Neutrophil (primary cell): ENCODE measurements at regions not wholly inside any gene's neighbourhood (a gene's known extent, or its start where the extent isn't known, plus 50 kb on each side); places are given as distances from the start of the nearest gene placed in this dataset.

Experiments
- H3K27ac ChIP-seq: fragments of 200-600 bp; sonication (generic); 2 replicates; pipeline ENCODE4 v1.5.1; 2016; ENCODE audit warnings: mild to moderate bottlenecking, moderate library complexity
- H3K27me3 ChIP-seq: fragments of 200-600 bp; sonication (generic); 2 replicates; pipeline ENCODE4 v1.6.0; 2016; ENCODE audit warnings: mild to moderate bottlenecking
- H3K36me3 ChIP-seq: fragments of 200-600 bp; sonication (generic); 2 replicates; pipeline ENCODE4 v1.5.1; 2017
- H3K4me1 ChIP-seq, 2 experiments: fragments of 200-600 bp in 1 of 2; sonication (generic) in 1 of 2; 1 replicate in 1 of 2; 2 replicates in 1 of 2; pipeline versions ENCODE4 v1.5.1 to v1.6.1; 2013 to 2016; ENCODE audit warnings: low read depth in 1 of 2, low read length in 1 of 2, mild to moderate bottlenecking in 1 of 2, moderate library complexity in 1 of 2; ENCODE audit not compliant: control insufficient read depth in 1 of 2, insufficient read depth in 1 of 2
- H3K4me3 ChIP-seq, 2 experiments: fragments of 200-600 bp in 1 of 2; sonication (generic) in 1 of 2; 1 replicate in 1 of 2; 2 replicates in 1 of 2; pipeline ENCODE4 v1.5.1; 2013 to 2016; ENCODE audit warnings: low read depth in 1 of 2, low read length in 1 of 2, mild to moderate bottlenecking in 1 of 2, moderate library complexity in 1 of 2
- H3K9me3 ChIP-seq: fragments of 200-600 bp; sonication (generic); 2 replicates; pipeline ENCODE4 v1.5.1; 2016
- CTCF ChIP-seq: fragments of 200-600 bp; sonication (generic); IDR thresholded peaks from 2 replicates; pipeline ENCODE4 v1.5.1; 2016; ENCODE audit warnings: antibody characterized with exemption

GRCh38 chr12:77325511-77326236, 260.3 kb upstream of the E2F7 start:
- no peak overlapping the region for H3K27ac ChIP-seq
- peak overlapping the region in 1 of 2 experiments; percentile 55 for H3K4me3 ChIP-seq
- H3K36me3 ChIP-seq: no peaks in the 10 kb centered on the region
- peaks cover 0 to 17% of the 10 kb centered on the region in 2 experiments for H3K4me1 ChIP-seq
- H3K9me3 ChIP-seq: no peaks in the 10 kb centered on the region
- no peak for TF ChIP-seq CTCF
- H3K27me3 ChIP-seq: peaks cover 70% of the 10 kb centered on the region

- no peaks in the 10 kb centered on the region for H3K36me3 ChIP-seq
- no peaks in the 10 kb centered on the region for H3K9me3 ChIP-seq
- peaks cover 70% of the 10 kb centered on the region for H3K27me3 ChIP-seq
- no peak for TF ChIP-seq CTCF
- H3K27ac ChIP-seq: no peak overlapping the region
- H3K4me1 ChIP-seq: peaks cover 0 to 17% of the 10 kb centered on the region in 2 experiments
- H3K4me3 ChIP-seq: peak overlapping the region in 1 of 2 experiments; percentile 55
These were observed 259.5 kb upstream of the E2F7 start for GRCh38 chr12:77324763-77325468.

- H3K27me3 ChIP-seq: peaks cover 70% of the 10 kb centered on the region
- H3K4me3 ChIP-seq: peak overlapping the region in 1 of 2 experiments; percentile 55
- H3K4me1 ChIP-seq: peaks cover 0 to 17% of the 10 kb centered on the region in 2 experiments
- no peak for TF ChIP-seq CTCF
- no peaks in the 10 kb centered on the region for H3K9me3 ChIP-seq
- no peak overlapping the region for H3K27ac ChIP-seq
- no peaks in the 10 kb centered on the region for H3K36me3 ChIP-seq
These were observed 259.0 kb upstream of the E2F7 start for GRCh38 chr12:77324416-77324762.

- no peaks in the 10 kb centered on the region for H3K36me3 ChIP-seq
- peaks cover 65% of the 10 kb centered on the region for H3K27me3 ChIP-seq
- no peak overlapping the region for H3K4me3 ChIP-seq
- peaks cover 0 to 17% of the 10 kb centered on the region in 2 experiments for H3K4me1 ChIP-seq
- H3K9me3 ChIP-seq: no peaks in the 10 kb centered on the region
- H3K27ac ChIP-seq: no peak overlapping the region
- TF ChIP-seq CTCF: no peak
These were observed 258.5 kb upstream of the E2F7 start for GRCh38 chr12:77323788-77324415.

- H3K36me3 ChIP-seq: no peaks in the 10 kb centered on the region
- no peak overlapping the region for H3K4me3 ChIP-seq
- H3K9me3 ChIP-seq: no peaks in the 10 kb centered on the region
- H3K4me1 ChIP-seq: peaks cover 0 to 2% of the 10 kb centered on the region in 2 experiments
- H3K27ac ChIP-seq: no peak overlapping the region
- H3K27me3 ChIP-seq: peaks cover 18% of the 10 kb centered on the region
- TF ChIP-seq CTCF: no peak
These were observed 253.8 kb upstream of the E2F7 start for GRCh38 chr12:77319166-77319565.
